ENCODE measurements at regions not wholly inside any gene's neighbourhood (a gene's known extent, or its start where the extent isn't known, plus 50 kb on each side); places are given as distances from the start of the nearest gene placed in this dataset.

DNA sequence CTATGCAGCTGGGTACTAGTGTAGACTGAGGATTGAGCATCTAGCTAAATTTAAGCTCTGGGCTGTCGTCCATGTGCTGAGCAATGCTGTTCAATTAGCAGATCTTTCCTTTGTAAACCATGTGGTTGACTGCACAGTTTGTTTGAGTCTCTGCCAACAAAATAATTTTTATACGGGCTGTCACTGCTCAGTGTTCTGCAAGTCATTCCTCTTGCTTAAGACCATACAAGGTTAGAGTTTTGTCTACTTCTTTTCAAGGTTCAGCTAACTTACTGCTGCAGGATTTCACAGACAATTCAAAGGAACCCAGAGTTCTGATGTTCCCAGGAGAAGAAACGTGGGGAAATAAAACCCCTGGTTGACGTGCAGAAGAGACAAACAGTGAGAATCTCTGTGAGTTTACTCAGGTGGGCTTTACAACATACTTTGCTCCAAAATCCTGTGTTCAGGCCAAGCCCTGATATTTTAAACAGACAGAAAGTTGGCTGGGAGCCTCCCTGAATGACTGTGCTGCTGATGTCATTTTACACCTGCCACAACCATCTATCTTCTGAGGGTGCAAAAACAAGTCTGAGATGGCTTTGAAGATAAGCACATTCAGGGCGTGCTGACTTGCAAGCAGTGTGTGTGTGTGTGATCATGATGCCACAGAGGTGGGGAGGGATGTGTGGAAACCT lies 177.1 kb upstream of the SVIL start:
- TF ChIP-seq, protein P1, sequence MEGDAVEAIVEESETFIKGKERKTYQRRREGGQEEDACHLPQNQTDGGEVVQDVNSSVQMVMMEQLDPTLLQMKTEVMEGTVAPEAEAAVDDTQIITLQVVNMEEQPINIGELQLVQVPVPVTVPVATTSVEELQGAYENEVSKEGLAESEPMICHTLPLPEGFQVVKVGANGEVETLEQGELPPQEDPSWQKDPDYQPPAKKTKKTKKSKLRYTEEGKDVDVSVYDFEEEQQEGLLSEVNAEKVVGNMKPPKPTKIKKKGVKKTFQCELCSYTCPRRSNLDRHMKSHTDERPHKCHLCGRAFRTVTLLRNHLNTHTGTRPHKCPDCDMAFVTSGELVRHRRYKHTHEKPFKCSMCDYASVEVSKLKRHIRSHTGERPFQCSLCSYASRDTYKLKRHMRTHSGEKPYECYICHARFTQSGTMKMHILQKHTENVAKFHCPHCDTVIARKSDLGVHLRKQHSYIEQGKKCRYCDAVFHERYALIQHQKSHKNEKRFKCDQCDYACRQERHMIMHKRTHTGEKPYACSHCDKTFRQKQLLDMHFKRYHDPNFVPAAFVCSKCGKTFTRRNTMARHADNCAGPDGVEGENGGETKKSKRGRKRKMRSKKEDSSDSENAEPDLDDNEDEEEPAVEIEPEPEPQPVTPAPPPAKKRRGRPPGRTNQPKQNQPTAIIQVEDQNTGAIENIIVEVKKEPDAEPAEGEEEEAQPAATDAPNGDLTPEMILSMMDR (conservative IDR thresholded peaks at IDR 0.05 in 1 of 2, IDR thresholded peaks at IDR 0.05 in 1 of 2; ENCODE audit: low read depth in 1 of 2, low read length in 2 of 2) = no peak
- TF ChIP-seq EZH2 (IDR thresholded peaks at IDR 0.05; ENCODE audit: low read length, missing control alignments) = no peak

All from fibroblast of lung (primary cell).